ENCODE measurements at regions not wholly inside any gene's neighbourhood (a gene's known extent, or its start where the extent isn't known, plus 50 kb on each side); places are given as distances from the start of the nearest gene placed in this dataset.

- no peak for DNase-seq
Observed at GRCh38 chr3:14318646-14319045, 83.8 kb upstream of the SLC6A6 start.

GRCh38 chr3:14319654-14320182, 82.7 kb upstream of the SLC6A6 start:
- DNase-seq = no peak

GRCh38 chr3:14320219-14320618, 82.2 kb upstream of the SLC6A6 start:
- DNase-seq = no peak

- no peak for DNase-seq
Observed at GRCh38 chr3:14322001-14322400, 80.4 kb upstream of the SLC6A6 start.

- DNase-seq = no peak
Observed at GRCh38 chr3:14322667-14323295, 79.6 kb upstream of the SLC6A6 start.

- DNase-seq = no peak
Observed at GRCh38 chr3:14323401-14324223, 78.8 kb upstream of the SLC6A6 start.

- no peak for DNase-seq
Observed at GRCh38 chr3:14324224-14324944, 78.0 kb upstream of the SLC6A6 start.

GRCh38 chr3:14328422-14328821, 74.0 kb upstream of the SLC6A6 start:
- no peak for DNase-seq

GRCh38 chr3:14329116-14329830, 73.1 kb upstream of the SLC6A6 start:
- DNase-seq = no peak

- no peak for DNase-seq
Observed at GRCh38 chr3:14329842-14330241, 72.6 kb upstream of the SLC6A6 start.

- DNase-seq = no peak
Observed at GRCh38 chr3:14330508-14330907, 71.9 kb upstream of the SLC6A6 start.

- DNase-seq = no peak
Observed at GRCh38 chr3:14331251-14331650, 71.2 kb upstream of the SLC6A6 start.

GRCh38 chr3:14332392-14332791, 70.0 kb upstream of the SLC6A6 start:
- no peak for DNase-seq

- no peak for DNase-seq
Observed at GRCh38 chr3:14333215-14333614, 69.2 kb upstream of the SLC6A6 start.

- DNase-seq = no peak
Observed at GRCh38 chr3:14333621-14334020, 68.8 kb upstream of the SLC6A6 start.

- DNase-seq = no peak
Observed at GRCh38 chr3:14334136-14334535, 68.3 kb upstream of the SLC6A6 start.

- DNase-seq = no peak
Observed at GRCh38 chr3:14334936-14335335, 67.5 kb upstream of the SLC6A6 start.

- DNase-seq = no peak
Observed at GRCh38 chr3:14335774-14336748, 66.3 kb upstream of the SLC6A6 start.

GRCh38 chr3:14336749-14337598, 65.4 kb upstream of the SLC6A6 start:
- no peak for DNase-seq

GRCh38 chr3:14337828-14338227, 64.6 kb upstream of the SLC6A6 start:
- no peak for DNase-seq

GRCh38 chr3:14338242-14338641, 64.2 kb upstream of the SLC6A6 start:
- no peak for DNase-seq
